ENCODE measurements at regions not wholly inside any gene's neighbourhood (a gene's known extent, or its start where the extent isn't known, plus 50 kb on each side); places are given as distances from the start of the nearest gene placed in this dataset.

DNA sequence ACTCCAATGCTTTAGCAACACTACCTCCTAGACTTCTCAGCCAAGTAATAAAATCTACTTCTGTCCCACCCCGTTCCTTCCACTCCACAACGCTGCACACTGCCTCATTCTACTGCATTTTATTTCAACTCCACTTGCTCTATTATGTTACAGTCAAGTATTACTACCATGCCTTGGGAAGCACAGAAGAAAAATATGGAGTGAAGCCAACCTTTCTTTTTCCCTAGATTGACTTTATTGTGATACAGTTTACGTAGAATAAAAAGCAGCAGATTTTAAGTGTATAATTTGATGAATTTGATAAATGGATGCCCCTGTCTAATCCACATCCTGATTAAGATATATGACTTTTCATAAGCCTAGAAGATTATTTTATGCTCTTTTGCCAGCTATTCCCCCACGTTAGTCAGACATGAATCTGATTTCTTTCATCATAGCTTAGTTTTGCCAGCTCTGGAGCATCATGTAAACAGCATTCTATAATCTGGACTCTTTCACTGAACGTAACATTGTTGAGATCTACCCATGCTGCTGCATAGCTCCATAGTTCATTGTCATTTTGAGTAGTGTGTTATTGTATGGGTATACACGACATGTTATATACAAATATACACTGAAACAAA, 676.8 kb upstream of the RAB6C start:
- no peak for DNase-seq (ENCODE audit: low spot score)

DNA sequence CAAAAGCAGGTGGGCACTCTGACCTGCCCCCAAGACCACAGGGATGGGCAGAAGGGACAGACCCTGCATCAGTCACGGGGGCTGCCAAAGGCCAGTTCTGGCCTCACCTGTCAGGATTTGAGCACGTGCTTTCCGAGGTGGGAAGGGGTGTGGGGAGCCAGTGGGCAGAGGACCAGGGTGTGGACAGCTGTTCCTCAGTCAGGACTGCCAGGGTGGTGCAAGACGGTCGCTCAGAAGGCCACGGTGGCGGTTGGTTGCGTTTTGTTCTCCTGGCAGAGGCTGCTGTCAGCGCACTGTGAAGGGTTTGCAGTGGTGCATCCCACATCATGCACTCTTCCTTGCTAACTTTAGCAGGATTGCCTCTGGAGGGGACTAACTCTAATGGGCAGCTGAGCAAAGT, 665.3 kb upstream of the RAB6C start:
- DNase-seq (ENCODE audit: low spot score), result no peak

- no peak for DNase-seq (ENCODE audit: low spot score)
These were observed 660.7 kb upstream of the RAB6C start for GRCh38 chr2:129318581-129319421.

GRCh38 chr2:129319422-129319717, 660.1 kb upstream of the RAB6C start:
- no peak for DNase-seq (ENCODE audit: low spot score)

DNA sequence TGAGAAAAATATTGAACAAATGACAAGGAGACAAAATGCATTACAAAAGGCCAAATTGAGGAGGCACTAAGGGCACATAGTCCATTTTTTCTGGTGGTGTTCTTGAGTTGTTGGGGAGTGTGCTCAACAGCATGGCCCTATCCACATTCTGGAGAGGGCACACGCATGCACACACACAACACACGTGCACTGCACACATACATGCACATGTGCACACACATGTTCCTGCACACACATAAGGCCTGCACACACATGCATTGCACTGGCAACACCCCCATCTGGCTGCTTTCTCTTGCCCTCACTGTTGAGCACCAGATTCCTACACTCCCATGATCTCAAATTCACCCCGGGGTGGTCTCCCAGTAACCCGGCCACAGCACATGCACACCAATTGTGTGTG, 659.2 kb upstream of the RAB6C start:
- DNase-seq (ENCODE audit: low spot score), result no peak

GRCh38 chr2:129324349-129324748, 655.1 kb upstream of the RAB6C start:
- no peak for DNase-seq (ENCODE audit: low spot score)

- no peak for DNase-seq (ENCODE audit: low spot score)
These were observed 654.3 kb upstream of the RAB6C start for GRCh38 chr2:129325151-129325550.

GRCh38 chr2:129329574-129329973, 649.9 kb upstream of the RAB6C start:
- DNase-seq (ENCODE audit: low spot score), result no peak

- no peak for DNase-seq (ENCODE audit: low spot score)
These were observed 649.0 kb upstream of the RAB6C start for GRCh38 chr2:129330504-129330903.

DNA sequence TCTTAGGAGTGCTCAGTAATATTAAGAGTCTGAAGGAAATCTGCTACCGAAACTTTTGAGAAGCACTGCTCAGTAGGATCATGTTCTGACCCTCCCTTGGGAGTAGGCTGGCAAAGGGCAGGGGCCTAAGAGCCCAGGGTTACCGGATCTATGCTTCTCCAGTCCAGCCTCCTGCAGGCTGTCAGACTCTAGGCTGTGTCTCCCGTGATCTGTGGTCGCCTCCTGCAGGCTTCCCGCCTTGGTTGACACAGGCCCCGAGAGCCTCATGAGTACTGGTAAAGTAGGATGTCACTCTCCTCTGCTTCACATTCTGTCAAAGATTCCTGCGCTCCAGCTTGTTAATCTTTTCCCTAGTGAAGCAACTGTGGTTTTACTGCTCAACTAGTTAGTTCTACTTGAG, 647.8 kb upstream of the RAB6C start:
- no peak for DNase-seq (ENCODE audit: low spot score)

GRCh38 chr2:129334128-129334527, 645.3 kb upstream of the RAB6C start:
- DNase-seq (ENCODE audit: low spot score), result no peak

- DNase-seq (ENCODE audit: low spot score), result no peak
These were observed 644.6 kb upstream of the RAB6C start for GRCh38 chr2:129334696-129335410.

DNA sequence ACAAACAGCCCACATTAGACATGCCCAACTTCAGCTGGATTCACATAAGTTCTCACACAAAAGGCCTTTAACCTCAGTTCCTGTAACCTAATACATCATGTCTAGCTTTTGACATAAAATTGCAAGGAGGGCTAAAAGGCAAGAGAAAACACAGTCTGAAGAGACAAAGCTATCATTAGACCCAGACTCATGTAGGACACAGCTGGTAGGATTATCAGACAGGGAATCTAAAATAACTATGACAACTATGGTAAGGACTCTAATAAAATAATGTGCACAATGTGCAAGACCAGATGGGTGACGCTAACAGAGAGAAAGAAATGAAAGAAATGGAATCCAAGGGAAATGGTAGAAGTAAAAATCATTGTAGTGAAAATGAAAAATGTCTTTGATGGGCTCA, 643.2 kb upstream of the RAB6C start:
- no peak for DNase-seq (ENCODE audit: low spot score)

DNA sequence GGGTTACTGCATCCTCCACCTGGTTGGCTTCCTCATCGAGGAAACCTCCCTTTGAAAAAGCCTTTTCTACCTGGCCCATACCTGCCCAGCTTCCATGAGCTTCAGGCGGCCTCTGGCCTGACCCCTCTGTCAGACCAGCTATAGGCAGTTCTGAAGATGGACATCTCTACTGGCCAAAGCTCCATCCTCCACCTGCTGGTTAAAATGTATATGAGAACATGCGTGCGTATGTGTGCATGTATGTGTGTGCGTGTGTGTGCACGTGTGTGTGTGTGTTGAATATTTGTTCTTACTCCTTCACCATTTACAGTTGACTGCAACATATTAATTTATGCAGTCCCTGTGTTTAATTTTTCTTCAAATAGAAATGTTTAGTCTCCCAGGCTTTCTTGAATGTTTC, 642.4 kb upstream of the RAB6C start:
- DNase-seq (ENCODE audit: low spot score), result no peak

DNA sequence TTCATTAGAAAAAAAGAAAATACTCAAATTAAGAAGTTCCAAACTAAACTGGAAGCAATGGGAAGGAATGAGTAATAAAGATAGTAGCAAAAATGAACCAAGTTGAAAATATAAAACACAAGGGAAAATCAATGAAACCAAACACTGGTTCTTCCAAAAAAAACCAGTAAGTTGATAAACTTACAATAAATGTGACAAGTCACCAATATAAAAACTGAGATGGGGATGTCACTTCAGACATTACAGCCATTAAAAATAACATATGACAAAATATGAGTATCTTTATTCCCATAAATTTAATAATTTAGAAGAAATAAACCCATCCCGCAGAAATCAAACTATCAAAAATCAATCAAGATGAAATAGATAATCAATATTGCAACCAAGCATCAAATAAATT, 633.9 kb upstream of the RAB6C start:
- no peak for DNase-seq (ENCODE audit: low spot score)

- DNase-seq (ENCODE audit: low spot score), result no peak
These were observed 631.8 kb upstream of the RAB6C start for GRCh38 chr2:129347486-129348217.

- no peak for DNase-seq (ENCODE audit: low spot score)
These were observed 624.8 kb upstream of the RAB6C start for GRCh38 chr2:129354631-129355030.

DNA sequence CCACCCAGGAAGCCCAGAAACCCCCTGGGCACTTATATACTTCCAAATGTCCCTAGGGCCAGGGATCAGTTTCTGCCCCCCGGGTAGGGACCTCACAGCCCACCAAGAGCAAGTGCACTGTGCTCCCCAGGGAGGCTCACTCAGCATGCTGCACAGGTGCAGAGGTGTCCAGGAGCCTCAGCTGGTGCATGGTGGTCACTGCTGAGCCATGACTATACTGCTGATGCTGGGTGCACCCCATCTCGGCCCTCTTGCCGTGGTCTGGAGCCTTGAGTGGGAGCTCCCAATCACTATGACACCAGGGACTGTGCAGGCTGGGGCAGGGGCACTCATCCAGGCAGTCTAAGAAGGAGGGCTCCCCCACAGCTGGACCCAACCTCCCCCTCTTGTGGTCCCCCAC, 617.8 kb upstream of the RAB6C start:
- no peak for DNase-seq (ENCODE audit: low spot score)

GRCh38 chr2:129366263-129366662, 613.2 kb upstream of the RAB6C start:
- no peak for DNase-seq (ENCODE audit: low spot score)

DNA sequence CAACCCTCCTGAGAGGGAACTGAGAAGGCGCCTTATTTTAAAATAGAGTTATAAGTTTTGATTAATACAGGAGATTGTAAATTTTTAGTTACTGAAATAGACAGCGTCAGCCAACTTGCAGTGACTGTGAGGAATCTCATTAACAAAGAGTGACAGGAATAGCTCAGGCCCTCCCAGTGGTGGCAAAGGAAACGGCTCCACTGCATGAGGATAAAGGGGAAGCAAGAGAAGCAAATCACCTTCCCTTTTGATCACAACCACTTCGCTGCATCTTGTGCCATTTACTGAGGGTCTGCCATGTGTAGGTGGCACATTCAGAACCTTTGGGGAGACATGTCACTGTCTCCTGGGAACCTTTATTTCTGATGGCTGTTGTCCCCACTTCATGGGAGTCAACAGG, 612.4 kb upstream of the RAB6C start:
- no peak for DNase-seq (ENCODE audit: low spot score)

DNA sequence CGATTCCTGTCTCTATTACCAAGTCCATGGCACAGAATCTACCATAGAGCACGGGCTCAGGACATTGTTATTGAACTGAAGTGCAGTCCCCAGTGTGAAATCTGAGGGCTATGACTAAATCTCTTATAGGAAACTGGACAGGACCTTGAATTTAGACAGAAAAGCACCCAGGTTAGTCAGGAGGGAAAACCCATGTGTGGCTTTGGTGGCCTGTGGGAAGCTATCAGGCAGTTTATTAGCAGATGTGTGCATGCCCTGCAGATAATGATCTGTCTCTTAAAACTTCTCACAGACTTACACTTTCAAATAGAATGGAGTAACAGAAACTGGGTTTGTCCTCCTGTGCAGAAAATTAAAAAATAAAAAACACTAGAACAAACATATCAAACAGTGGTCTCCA, 610.0 kb upstream of the RAB6C start:
- DNase-seq (ENCODE audit: low spot score), result no peak

DNA sequence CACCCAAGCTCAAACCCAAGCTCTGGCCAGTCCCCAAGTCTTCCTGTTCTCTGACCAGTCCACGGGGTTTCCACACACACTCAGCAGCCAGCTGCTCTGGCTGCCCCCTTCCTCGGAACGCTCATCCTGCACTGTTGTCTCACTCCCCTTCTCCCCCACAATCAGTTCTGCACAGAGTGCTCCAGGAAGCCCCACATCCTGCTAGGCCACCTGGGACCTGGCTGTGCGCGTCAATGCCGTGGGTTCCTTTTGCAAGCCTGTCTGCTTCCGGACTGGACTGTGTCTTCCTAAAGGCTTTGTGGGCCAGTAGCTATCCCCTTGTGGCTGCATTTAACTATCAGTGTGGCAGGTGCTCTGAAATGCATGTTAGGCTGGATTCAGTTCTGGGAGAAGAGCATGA, 605.0 kb upstream of the RAB6C start:
- no peak for DNase-seq (ENCODE audit: low spot score)

Data from activated CD4-positive, alpha-beta T cell treated with anti-CD3 and anti-CD28 coated beads, Interleukin-2, Interleukin-4, amounts not matched to agents 100 ng/mL and 50 ng/mL, durations not matched to agents 16 hours and 8 hours (primary cell).